Kidney (tissue), 13 donors: ENCODE measurements at regions not wholly inside any gene's neighbourhood (a gene's known extent, or its start where the extent isn't known, plus 50 kb on each side); places are given as distances from the start of the nearest gene placed in this dataset.

Experiments
- DNase-seq, 5 donors: peaks; one replicate each; pipeline ENCODE4 v3.0.0-alpha.2; 2013 to 2020
- FAIRE-seq: peaks from 2 replicates; lab custom pipeline; 2012; peaks lifted over from hg19 to GRCh38; lab: Jason Lieb, UNC
- H3K27ac ChIP-seq, 2 donors: one replicate each; pipeline ENCODE4 v1.7.0; 2013; ENCODE audit warnings: low read depth in 2 of 2, low read length in 2 of 2, inconsistent platforms in 1 of 2
- H3K27me3 ChIP-seq: one replicate; pipeline ENCODE4 v1.7.1; 2013; ENCODE audit warnings: low read length, inconsistent platforms; ENCODE audit not compliant: control insufficient read depth, insufficient read depth
- H3K36me3 ChIP-seq, 3 donors: one replicate each; pipeline versions ENCODE4 v1.7.0 to v1.7.1; 2013; ENCODE audit warnings: low read length in 3 of 3, control low read depth in 1 of 3, inconsistent platforms in 1 of 3; ENCODE audit not compliant: insufficient read depth in 3 of 3, control insufficient read depth in 2 of 3
- H3K4me1 ChIP-seq, 3 donors: one replicate each; pipeline versions ENCODE4 v1.7.0 to v1.7.1; 2013; ENCODE audit warnings: low read length in 3 of 3, inconsistent platforms in 1 of 3, low read depth in 1 of 3; ENCODE audit not compliant: control insufficient read depth in 2 of 3, insufficient read depth in 2 of 3
- H3K4me3 ChIP-seq, 3 donors: one replicate each; pipeline versions ENCODE4 v1.7.0 to v1.8.1; 2013; ENCODE audit warnings: low read length in 3 of 3, control low read depth in 1 of 3, inconsistent platforms in 1 of 3
- H3K9ac ChIP-seq, 3 donors: one replicate each; pipeline versions ENCODE4 v1.7.0 to v1.7.1; 2013; ENCODE audit warnings: low read length in 3 of 3, control low read depth in 1 of 3, inconsistent platforms in 1 of 3
- H3K9me3 ChIP-seq, 3 donors: one replicate each; pipeline versions ENCODE4 v1.7.0 to v1.7.1; 2013; ENCODE audit warnings: low read length in 3 of 3, control low read depth in 1 of 3, inconsistent platforms in 1 of 3; ENCODE audit not compliant: control insufficient read depth in 2 of 3, insufficient read depth in 1 of 3
- CTCF ChIP-seq: IDR thresholded peaks from 3 replicates; pipeline ENCODE4 v1.5.1; 2012; ENCODE audit warnings: mild to moderate bottlenecking, moderate library complexity, borderline replicate concordance; ENCODE audit not compliant: insufficient read depth; ENCODE audit errors: extremely low read depth
- intact Hi-C: fragments of 100-400 bp; cut with DNase I; formaldehyde crosslinking; loops from one replicate; pipeline ENCODE4 v1.11.1; 2022
- donor health status: control.
- donor health status: control.
- donor health status: control.
- donor health status: control.
- donor health status: control.
- donor health status: DM: yes; HTN: yes; CAD: no.
- donor health status: Normal renal cell carcinoma (clear cell type).

- H3K9me3 ChIP-seq = no peaks in the 10 kb centered on the region
- no peak for FAIRE-seq
- no peak overlapping the region for H3K4me3 ChIP-seq
- H3K27ac ChIP-seq = no peak overlapping the region
- H3K36me3 ChIP-seq = no peaks in the 10 kb centered on the region
- H3K27me3 ChIP-seq = no peaks in the 10 kb centered on the region
- intact Hi-C loops = no loop called here
- no peaks in the 10 kb centered on the region for H3K4me1 ChIP-seq
- no peak for TF ChIP-seq CTCF
- DNase-seq = no peak
- no peak overlapping the region for H3K9ac ChIP-seq
These were observed 1403.0 kb downstream of the BRD1 start for GRCh38 chr22:48424661-48425060.

GRCh38 chr22:48424201-48424627, 1403.5 kb downstream of the BRD1 start:
- H3K36me3 ChIP-seq = no peaks in the 10 kb centered on the region
- DNase-seq (no peak), FAIRE-seq (no peak)
- H3K27me3 ChIP-seq = no peaks in the 10 kb centered on the region
- no peak overlapping the region for H3K27ac ChIP-seq
- no peak overlapping the region for H3K9ac ChIP-seq
- no peaks in the 10 kb centered on the region for H3K4me1 ChIP-seq
- no peak for TF ChIP-seq CTCF
- H3K4me3 ChIP-seq = no peak overlapping the region
- intact Hi-C loops = no loop called here
- no peaks in the 10 kb centered on the region for H3K9me3 ChIP-seq

- Histone ChIP-seq H3K9ac (no peak overlapping the region), H3K4me1 (no peaks in the 10 kb centered on the region), H3K36me3 (no peaks in the 10 kb centered on the region), H3K27ac (no peak overlapping the region), H3K27me3 (no peaks in the 10 kb centered on the region), H3K9me3 (no peaks in the 10 kb centered on the region), H3K4me3 (no peak overlapping the region)
- no peak for TF ChIP-seq CTCF
- no peak for DNase-seq
- FAIRE-seq = no peak
- intact Hi-C loops = no loop called here
These were observed 1404.2 kb downstream of the BRD1 start for GRCh38 chr22:48423481-48423911.

GRCh38 chr22:48422900-48423480, 1404.7 kb downstream of the BRD1 start:
- DNase-seq (no peak), FAIRE-seq (no peak)
- Histone ChIP-seq H3K9me3 (no peaks in the 10 kb centered on the region), H3K27me3 (no peaks in the 10 kb centered on the region), H3K9ac (no peak overlapping the region), H3K36me3 (no peaks in the 10 kb centered on the region), H3K4me3 (no peak overlapping the region), H3K4me1 (no peaks in the 10 kb centered on the region), H3K27ac (no peak overlapping the region)
- intact Hi-C loops = no loop called here
- TF ChIP-seq CTCF = no peak
